Gastroesophageal sphincter (tissue), 3 donors: ENCODE measurements at regions not wholly inside any gene's neighbourhood (a gene's known extent, or its start where the extent isn't known, plus 50 kb on each side); places are given as distances from the start of the nearest gene placed in this dataset.

Source experiments
- POLR2A ChIP-seq, 2 donors: fragments of 450-650 bp; IDR thresholded peaks; one replicate each; pipeline ENCODE4 v1.6.1; 2017; ENCODE audit warnings: antibody characterized with exemption in 2 of 2, mild to moderate bottlenecking in 2 of 2, moderate library complexity in 1 of 2
- TF ChIP-seq, protein P1 (sequence below), 4 experiments: fragments of 200-600 bp in 2 of 4; fragments of 450-650 bp in 2 of 4; sonication (generic) in 1 of 4; IDR thresholded peaks; one replicate each; pipeline ENCODE4 v1.5.1; 2017 to 2019; ENCODE audit warnings: antibody characterized with exemption in 4 of 4, mild to moderate bottlenecking in 2 of 4, moderate library complexity in 2 of 4

- TF ChIP-seq, protein P1, sequence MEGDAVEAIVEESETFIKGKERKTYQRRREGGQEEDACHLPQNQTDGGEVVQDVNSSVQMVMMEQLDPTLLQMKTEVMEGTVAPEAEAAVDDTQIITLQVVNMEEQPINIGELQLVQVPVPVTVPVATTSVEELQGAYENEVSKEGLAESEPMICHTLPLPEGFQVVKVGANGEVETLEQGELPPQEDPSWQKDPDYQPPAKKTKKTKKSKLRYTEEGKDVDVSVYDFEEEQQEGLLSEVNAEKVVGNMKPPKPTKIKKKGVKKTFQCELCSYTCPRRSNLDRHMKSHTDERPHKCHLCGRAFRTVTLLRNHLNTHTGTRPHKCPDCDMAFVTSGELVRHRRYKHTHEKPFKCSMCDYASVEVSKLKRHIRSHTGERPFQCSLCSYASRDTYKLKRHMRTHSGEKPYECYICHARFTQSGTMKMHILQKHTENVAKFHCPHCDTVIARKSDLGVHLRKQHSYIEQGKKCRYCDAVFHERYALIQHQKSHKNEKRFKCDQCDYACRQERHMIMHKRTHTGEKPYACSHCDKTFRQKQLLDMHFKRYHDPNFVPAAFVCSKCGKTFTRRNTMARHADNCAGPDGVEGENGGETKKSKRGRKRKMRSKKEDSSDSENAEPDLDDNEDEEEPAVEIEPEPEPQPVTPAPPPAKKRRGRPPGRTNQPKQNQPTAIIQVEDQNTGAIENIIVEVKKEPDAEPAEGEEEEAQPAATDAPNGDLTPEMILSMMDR (IDR thresholded peaks at IDR 0.05), result no peak
- no peak for TF ChIP-seq POLR2A (IDR thresholded peaks at IDR 0.05)
Measured at GRCh38 chr2:6531304-6531703, 334.4 kb downstream of the CMPK2 start.
